ENCODE measurements at regions not wholly inside any gene's neighbourhood (a gene's known extent, or its start where the extent isn't known, plus 50 kb on each side); places are given as distances from the start of the nearest gene placed in this dataset.

- Histone ChIP-seq H4K20me1 (ENCODE audit: low read depth, low read length) (no peaks in the 10 kb centered on the region), H3K36me3 (ENCODE audit: low read length) (no peaks in the 10 kb centered on the region), H3K27me3 (ENCODE audit: low read length) (no peaks in the 10 kb centered on the region), H3K9me3 (ENCODE audit: insufficient read depth, low read length) (no peaks in the 10 kb centered on the region), H3K9ac (ENCODE audit: low read length) (no peak overlapping the region), H3K79me2 (ENCODE audit: insufficient read depth, low read length) (no peaks in the 10 kb centered on the region), H3K27ac (ENCODE audit: low read depth, low read length) (no peak overlapping the region), H3K4me2 (ENCODE audit: low read depth, low read length, poor library complexity, severe bottlenecking) (no peak overlapping the region), H3K9me2 (replicated peaks; ENCODE audit: insufficient read depth, low read length) (no peaks in the 10 kb centered on the region), H3K4me3 (ENCODE audit: insufficient read depth, low read length, poor library complexity, severe bottlenecking) (no peak overlapping the region), H3F3A (ENCODE audit: insufficient read depth) (no peaks in the 10 kb centered on the region), H2AFZ (ENCODE audit: low read depth, low read length, severe bottlenecking) (no peak overlapping the region)
- TF ChIP-seq CTCF (IDR thresholded peaks at IDR 0.05; ENCODE audit: insufficient read depth, low read length, poor library complexity, severe bottlenecking) = no peak
- no peak for TF ChIP-seq EZH2phosphoT487 (conservative IDR thresholded peaks at IDR 0.05; ENCODE audit: low read length)
These were observed 179.6 kb upstream of the PTCHD4 start for GRCh38 chr6:48290595-48290994.

- TF ChIP-seq EZH2phosphoT487 (conservative IDR thresholded peaks at IDR 0.05; ENCODE audit: low read length) (no peak), CTCF (IDR thresholded peaks at IDR 0.05; ENCODE audit: insufficient read depth, low read length, poor library complexity, severe bottlenecking) (no peak)
- Histone ChIP-seq H3K79me2 (ENCODE audit: insufficient read depth, low read length) (no peaks in the 10 kb centered on the region), H3K9me2 (replicated peaks; ENCODE audit: insufficient read depth, low read length) (no peaks in the 10 kb centered on the region), H3K27ac (ENCODE audit: low read depth, low read length) (no peak overlapping the region), H3K9me3 (ENCODE audit: insufficient read depth, low read length) (no peaks in the 10 kb centered on the region), H3K36me3 (ENCODE audit: low read length) (no peaks in the 10 kb centered on the region), H4K20me1 (ENCODE audit: low read depth, low read length) (no peaks in the 10 kb centered on the region), H2AFZ (ENCODE audit: low read depth, low read length, severe bottlenecking) (no peak overlapping the region), H3K27me3 (ENCODE audit: low read length) (no peaks in the 10 kb centered on the region), H3K4me3 (ENCODE audit: insufficient read depth, low read length, poor library complexity, severe bottlenecking) (no peak overlapping the region), H3F3A (ENCODE audit: insufficient read depth) (no peaks in the 10 kb centered on the region), H3K9ac (ENCODE audit: low read length) (no peak overlapping the region), H3K4me2 (ENCODE audit: low read depth, low read length, poor library complexity, severe bottlenecking) (no peak overlapping the region)
These were observed 178.8 kb upstream of the PTCHD4 start for GRCh38 chr6:48289841-48290240.

- no peak for TF ChIP-seq CTCF (IDR thresholded peaks at IDR 0.05; ENCODE audit: insufficient read depth, low read length, poor library complexity, severe bottlenecking)
- TF ChIP-seq EZH2phosphoT487 (conservative IDR thresholded peaks at IDR 0.05; ENCODE audit: low read length) = no peak
- H3K9ac ChIP-seq (ENCODE audit: low read length) = no peak overlapping the region
These were observed 170.2 kb upstream of the PTCHD4 start for GRCh38 chr6:48281217-48281616.

More at GRCh38 chr6:48281217-48281616, 170.2 kb upstream of the PTCHD4 start:
- no peaks in the 10 kb centered on the region for H3K36me3 ChIP-seq (ENCODE audit: low read length)
- no peaks in the 10 kb centered on the region for H3F3A ChIP-seq (ENCODE audit: insufficient read depth)
- H3K27me3 ChIP-seq (ENCODE audit: low read length) = no peaks in the 10 kb centered on the region
- H2AFZ ChIP-seq (ENCODE audit: low read depth, low read length, severe bottlenecking) = no peak overlapping the region
- H3K4me3 ChIP-seq (ENCODE audit: insufficient read depth, low read length, poor library complexity, severe bottlenecking) = no peak overlapping the region
- H3K27ac ChIP-seq (ENCODE audit: low read depth, low read length) = no peak overlapping the region
- no peaks in the 10 kb centered on the region for H3K9me3 ChIP-seq (ENCODE audit: insufficient read depth, low read length)
- H3K9me2 ChIP-seq (replicated peaks; ENCODE audit: insufficient read depth, low read length) = no peaks in the 10 kb centered on the region
- H3K79me2 ChIP-seq (ENCODE audit: insufficient read depth, low read length) = no peaks in the 10 kb centered on the region
- H3K4me2 ChIP-seq (ENCODE audit: low read depth, low read length, poor library complexity, severe bottlenecking) = no peak overlapping the region
- no peaks in the 10 kb centered on the region for H4K20me1 ChIP-seq (ENCODE audit: low read depth, low read length)
